Breast epithelium (tissue), 3 donors: ENCODE measurements at regions not wholly inside any gene's neighbourhood (a gene's known extent, or its start where the extent isn't known, plus 50 kb on each side); places are given as distances from the start of the nearest gene placed in this dataset.

Experiments used
- CTCF ChIP-seq, 3 donors: fragments of 450-650 bp; IDR thresholded peaks; one replicate each; pipeline ENCODE4 v1.5.1; 2016 to 2017; ENCODE audit warnings: antibody characterized with exemption in 3 of 3, mild to moderate bottlenecking in 3 of 3, moderate library complexity in 3 of 3
- POLR2A ChIP-seq: fragments of 450-650 bp; IDR thresholded peaks from one replicate; pipeline ENCODE4 v1.6.1; 2016; ENCODE audit warnings: antibody characterized with exemption, mild to moderate bottlenecking, moderate library complexity

- no peak for TF ChIP-seq CTCF (IDR thresholded peaks at IDR 0.05)
- no peak for TF ChIP-seq POLR2A
Measured at GRCh38 chr2:238701341-238702206, 146.3 kb upstream of the TWIST2 start.
